ENCODE measurements at regions not wholly inside any gene's neighbourhood (a gene's known extent, or its start where the extent isn't known, plus 50 kb on each side); places are given as distances from the start of the nearest gene placed in this dataset.
A peak's percentile ranks its signal among the peaks of the same experiment; 100 is the strongest.
"Not testable (repeated sequence)": the region's sequence is repeated elsewhere in the genome, so short reads cannot be mapped to it uniquely, and the experiment has no call there.

- TF ChIP-seq, protein P1, sequence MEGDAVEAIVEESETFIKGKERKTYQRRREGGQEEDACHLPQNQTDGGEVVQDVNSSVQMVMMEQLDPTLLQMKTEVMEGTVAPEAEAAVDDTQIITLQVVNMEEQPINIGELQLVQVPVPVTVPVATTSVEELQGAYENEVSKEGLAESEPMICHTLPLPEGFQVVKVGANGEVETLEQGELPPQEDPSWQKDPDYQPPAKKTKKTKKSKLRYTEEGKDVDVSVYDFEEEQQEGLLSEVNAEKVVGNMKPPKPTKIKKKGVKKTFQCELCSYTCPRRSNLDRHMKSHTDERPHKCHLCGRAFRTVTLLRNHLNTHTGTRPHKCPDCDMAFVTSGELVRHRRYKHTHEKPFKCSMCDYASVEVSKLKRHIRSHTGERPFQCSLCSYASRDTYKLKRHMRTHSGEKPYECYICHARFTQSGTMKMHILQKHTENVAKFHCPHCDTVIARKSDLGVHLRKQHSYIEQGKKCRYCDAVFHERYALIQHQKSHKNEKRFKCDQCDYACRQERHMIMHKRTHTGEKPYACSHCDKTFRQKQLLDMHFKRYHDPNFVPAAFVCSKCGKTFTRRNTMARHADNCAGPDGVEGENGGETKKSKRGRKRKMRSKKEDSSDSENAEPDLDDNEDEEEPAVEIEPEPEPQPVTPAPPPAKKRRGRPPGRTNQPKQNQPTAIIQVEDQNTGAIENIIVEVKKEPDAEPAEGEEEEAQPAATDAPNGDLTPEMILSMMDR (IDR thresholded peaks at IDR 0.05; ENCODE audit: low read depth, low read length): no peak
- H3K4me3 ChIP-seq (replicated peaks in 1 of 2; ENCODE audit: low read depth in 2 of 2, low read length in 2 of 2): no peak overlapping the region
- DNase-seq (ENCODE audit: low read depth in 2 of 2): no peak
Observed at GRCh38 chr20:22826306-22827230, 208.5 kb upstream of the SSTR4 start.

DNA sequence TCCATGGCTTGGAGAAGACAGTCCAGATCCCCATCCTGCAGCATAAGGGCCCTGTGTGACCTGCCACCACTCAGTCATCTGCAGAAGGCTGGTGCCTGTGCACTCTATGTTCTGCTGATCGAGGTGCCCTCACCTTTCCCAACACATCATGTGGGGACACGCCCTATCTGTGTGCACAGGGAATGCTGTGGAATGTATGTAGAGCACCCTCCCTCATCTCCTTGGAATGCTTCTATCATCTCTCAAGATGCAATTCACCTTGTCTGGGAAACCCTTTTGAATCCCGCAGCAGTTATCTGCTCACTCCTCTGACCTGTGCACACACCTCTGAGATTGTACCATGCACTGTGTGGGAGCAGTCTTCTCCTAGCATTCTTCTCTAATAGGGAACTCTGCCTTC is 207.2 kb upstream of the SSTR4 start:
- TF ChIP-seq, protein P1 (IDR thresholded peaks at IDR 0.05; ENCODE audit: low read depth, low read length): no peak
- H3K4me3 ChIP-seq (replicated peaks in 1 of 2; ENCODE audit: low read depth in 2 of 2, low read length in 2 of 2): no peak overlapping the region
- DNase-seq (ENCODE audit: low read depth in 2 of 2): no peak

DNA sequence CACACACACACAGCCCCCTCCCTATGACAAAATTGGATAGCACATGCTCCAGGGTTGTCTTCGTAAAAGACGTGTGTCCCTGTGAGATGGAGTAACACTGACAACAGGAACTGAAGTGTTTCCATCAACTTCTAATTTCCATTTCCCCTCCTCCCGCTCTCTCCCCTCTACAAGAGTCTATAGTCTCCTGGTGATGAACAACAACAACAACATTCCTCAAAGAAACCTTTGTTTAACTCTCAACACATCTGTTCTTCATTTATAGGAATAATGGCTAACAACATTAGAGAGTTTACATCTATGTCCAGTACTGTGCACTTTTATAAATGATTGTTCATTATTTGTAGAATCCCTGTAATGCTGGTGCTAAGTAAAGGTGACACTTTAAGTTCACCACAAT is 205.8 kb upstream of the SSTR4 start:
- TF ChIP-seq, protein P1 (IDR thresholded peaks at IDR 0.05; ENCODE audit: low read depth, low read length): no peak
- DNase-seq (ENCODE audit: low read depth in 2 of 2): no peak
- H3K4me3 ChIP-seq (replicated peaks in 1 of 2; ENCODE audit: low read depth in 2 of 2, low read length in 2 of 2): no peak overlapping the region

DNA sequence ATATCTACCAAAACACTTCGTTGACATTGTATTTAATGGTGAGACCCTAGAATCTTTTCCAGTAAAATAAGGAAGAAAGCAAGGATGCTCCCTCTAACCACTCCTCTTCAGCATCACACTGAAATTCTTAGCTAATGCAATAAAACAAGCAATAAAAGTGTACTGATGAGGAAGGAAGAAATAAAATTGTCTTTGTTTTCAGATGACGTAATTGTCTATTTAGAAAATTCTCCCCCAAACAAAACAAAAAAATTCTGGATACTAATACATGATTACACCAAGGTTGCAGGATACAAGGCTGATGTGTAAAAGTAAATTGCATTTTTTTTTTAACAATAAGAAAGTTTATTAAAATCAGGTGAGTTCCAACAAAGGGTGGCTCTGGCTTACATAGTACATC is 205.0 kb upstream of the SSTR4 start:
- TF ChIP-seq, protein P1 (IDR thresholded peaks at IDR 0.05; ENCODE audit: low read depth, low read length): no peak
- DNase-seq (ENCODE audit: low read depth in 2 of 2): no peak
- no peak overlapping the region for H3K4me3 ChIP-seq (replicated peaks in 1 of 2; ENCODE audit: low read depth in 2 of 2, low read length in 2 of 2)

- not testable (repeated sequence) for H3K4me3 ChIP-seq (replicated peaks in 1 of 2; ENCODE audit: low read depth in 2 of 2, low read length in 2 of 2); DNase-seq (ENCODE audit: low read depth in 2 of 2)
Observed at GRCh38 chr20:22830715-22831114, 204.4 kb upstream of the SSTR4 start.

DNA sequence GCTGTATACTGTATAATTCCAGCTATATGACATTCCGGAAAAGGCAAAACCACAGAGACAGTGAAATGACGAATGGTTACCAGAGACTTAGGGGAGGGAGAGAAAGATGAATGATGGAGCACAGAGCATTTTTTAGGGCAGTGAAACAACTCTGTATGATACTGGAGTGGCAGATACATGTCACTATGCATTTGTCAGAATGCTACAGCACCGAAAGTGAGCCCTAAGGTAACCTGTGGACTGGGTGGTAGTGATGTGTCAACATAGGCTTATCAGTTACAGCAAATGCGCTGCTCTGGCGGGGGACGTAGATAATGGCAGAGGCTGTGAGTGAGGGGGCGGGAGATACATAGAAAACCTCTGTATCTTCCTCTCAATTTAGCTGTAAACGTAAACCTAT is 201.3 kb upstream of the SSTR4 start:
- peak in 1 of 2 donors; percentile 16 for DNase-seq (ENCODE audit: low read depth in 2 of 2)
- TF ChIP-seq, protein P1 (IDR thresholded peaks at IDR 0.05; ENCODE audit: low read depth, low read length): no peak
- no peak overlapping the region for H3K4me3 ChIP-seq (replicated peaks in 1 of 2; ENCODE audit: low read depth in 2 of 2, low read length in 2 of 2)

GRCh38 chr20:22834651-22835256 is 200.4 kb upstream of the SSTR4 start:
- TF ChIP-seq, protein P1 (IDR thresholded peaks at IDR 0.05; ENCODE audit: low read depth, low read length): no peak
- no peak for DNase-seq (ENCODE audit: low read depth in 2 of 2)

More at GRCh38 chr20:22834651-22835256, 200.4 kb upstream of the SSTR4 start:
- no peak overlapping the region for H3K4me3 ChIP-seq (replicated peaks in 1 of 2; ENCODE audit: low read depth in 2 of 2, low read length in 2 of 2)
